GM12878 (cell line): ENCODE measurements at regions not wholly inside any gene's neighbourhood (a gene's known extent, or its start where the extent isn't known, plus 50 kb on each side); places are given as distances from the start of the nearest gene placed in this dataset.
A peak's percentile ranks its signal among the peaks of the same experiment; 100 is the strongest.

Experiments
- BCL3 ChIP-seq: IDR thresholded peaks from 2 replicates; pipeline ENCODE4 v1.6.1; 2011; ENCODE audit warnings: borderline replicate concordance, low read depth, mild to moderate bottlenecking, moderate library complexity, low read length; ENCODE audit not compliant: insufficient read depth, poor library complexity, severe bottlenecking
- CHD2 ChIP-seq: IDR thresholded peaks from 2 replicates; pipeline ENCODE4 v1.6.1; 2011; ENCODE audit warnings: low read depth, low read length, improper control_type of control experiment, borderline replicate concordance
- EGR1 ChIP-seq, 2 experiments: IDR thresholded peaks; 1 replicate in 1 of 2; 2 replicates in 1 of 2; pipeline ENCODE4 v1.6.1; 2011 to 2012; ENCODE audit warnings: low read depth in 2 of 2, low read length in 2 of 2, borderline replicate concordance in 1 of 2, mild to moderate bottlenecking in 1 of 2, moderate library complexity in 1 of 2
- EZH2 ChIP-seq: IDR thresholded peaks from 2 replicates; pipeline ENCODE4 v1.6.1; 2012; ENCODE audit warnings: low read depth, mild to moderate bottlenecking, control low read depth, inconsistent platforms, low read length, borderline replicate concordance; ENCODE audit not compliant: control insufficient read depth
- FOS ChIP-seq: IDR thresholded peaks from 3 replicates; pipeline ENCODE4 v1.6.1; 2011; ENCODE audit warnings: borderline replicate concordance; ENCODE audit not compliant: insufficient read length; ENCODE audit errors: extremely low read depth
- GABPA ChIP-seq: IDR thresholded peaks from 2 replicates; pipeline ENCODE4 v1.6.1; 2014; ENCODE audit warnings: antibody characterized with exemption, low read depth, mild to moderate bottlenecking, inconsistent platforms
- KAT2A ChIP-seq: conservative IDR thresholded peaks from 2 replicates; pipeline ENCODE4 v1.6.1; 2011; ENCODE audit warnings: low read depth, low read length; ENCODE audit not compliant: control insufficient read depth
- MEF2B ChIP-seq: fragments of 450-650 bp; IDR thresholded peaks from 2 replicates; pipeline ENCODE4 v1.6.1; 2018; ENCODE audit warnings: mild to moderate bottlenecking, moderate library complexity; ENCODE audit not compliant: partially characterized antibody, poor library complexity, severe bottlenecking
- NFYB ChIP-seq: IDR thresholded peaks from 2 replicates; pipeline ENCODE4 v1.6.1; 2011; ENCODE audit warnings: low read depth, mild to moderate bottlenecking, low read length, improper control_type of control experiment, moderate library complexity; ENCODE audit not compliant: insufficient read depth
- POLR2AphosphoS2 ChIP-seq: IDR thresholded peaks from 2 replicates; pipeline ENCODE4 v1.6.1; 2011; ENCODE audit warnings: low read depth, mild to moderate bottlenecking, low read length, improper control_type of control experiment, moderate library complexity
- SMAD5 ChIP-seq: IDR thresholded peaks from 2 replicates; pipeline ENCODE4 v1.6.1; 2016; ENCODE audit warnings: antibody characterized with exemption, low read depth
- TBL1XR1 ChIP-seq: IDR thresholded peaks from 2 replicates; pipeline ENCODE4 v1.6.1; 2012; ENCODE audit warnings: low read depth, low read length, improper control_type of control experiment
- YY1 ChIP-seq: IDR thresholded peaks from 2 replicates; pipeline ENCODE4 v1.6.1; 2011; ENCODE audit warnings: low read depth, mild to moderate bottlenecking, low read length
- ZNF207 ChIP-seq: fragments of 450-650 bp; IDR thresholded peaks from 2 replicates; pipeline ENCODE4 v1.6.1; 2014; ENCODE audit warnings: antibody characterized with exemption, mild to moderate bottlenecking, borderline replicate concordance
- ZNF24 ChIP-seq: fragments of 450-650 bp; IDR thresholded peaks from 2 replicates; pipeline ENCODE4 v1.6.1; 2017; ENCODE audit warnings: antibody characterized with exemption, mild to moderate bottlenecking
- TF ChIP-seq, protein P1 (sequence below): fragments of 450-650 bp; IDR thresholded peaks from 2 replicates; pipeline ENCODE4 v1.6.1; 2017; ENCODE audit warnings: antibody characterized with exemption, mild to moderate bottlenecking, moderate library complexity
- TF ChIP-seq, protein P2 (sequence below): fragments of 450-650 bp; IDR thresholded peaks from 2 replicates; pipeline ENCODE4 v1.6.1; 2017; ENCODE audit warnings: mild to moderate bottlenecking, moderate library complexity
- TF ChIP-seq, protein P3 (sequence below): fragments of 450-650 bp; IDR thresholded peaks from 2 replicates; pipeline ENCODE4 v1.6.1; 2017; ENCODE audit warnings: mild to moderate bottlenecking

GRCh38 chr1:54488065-54488750, 59.8 kb upstream of the ACOT11 start (continued):
- TF ChIP-seq, protein P1, sequence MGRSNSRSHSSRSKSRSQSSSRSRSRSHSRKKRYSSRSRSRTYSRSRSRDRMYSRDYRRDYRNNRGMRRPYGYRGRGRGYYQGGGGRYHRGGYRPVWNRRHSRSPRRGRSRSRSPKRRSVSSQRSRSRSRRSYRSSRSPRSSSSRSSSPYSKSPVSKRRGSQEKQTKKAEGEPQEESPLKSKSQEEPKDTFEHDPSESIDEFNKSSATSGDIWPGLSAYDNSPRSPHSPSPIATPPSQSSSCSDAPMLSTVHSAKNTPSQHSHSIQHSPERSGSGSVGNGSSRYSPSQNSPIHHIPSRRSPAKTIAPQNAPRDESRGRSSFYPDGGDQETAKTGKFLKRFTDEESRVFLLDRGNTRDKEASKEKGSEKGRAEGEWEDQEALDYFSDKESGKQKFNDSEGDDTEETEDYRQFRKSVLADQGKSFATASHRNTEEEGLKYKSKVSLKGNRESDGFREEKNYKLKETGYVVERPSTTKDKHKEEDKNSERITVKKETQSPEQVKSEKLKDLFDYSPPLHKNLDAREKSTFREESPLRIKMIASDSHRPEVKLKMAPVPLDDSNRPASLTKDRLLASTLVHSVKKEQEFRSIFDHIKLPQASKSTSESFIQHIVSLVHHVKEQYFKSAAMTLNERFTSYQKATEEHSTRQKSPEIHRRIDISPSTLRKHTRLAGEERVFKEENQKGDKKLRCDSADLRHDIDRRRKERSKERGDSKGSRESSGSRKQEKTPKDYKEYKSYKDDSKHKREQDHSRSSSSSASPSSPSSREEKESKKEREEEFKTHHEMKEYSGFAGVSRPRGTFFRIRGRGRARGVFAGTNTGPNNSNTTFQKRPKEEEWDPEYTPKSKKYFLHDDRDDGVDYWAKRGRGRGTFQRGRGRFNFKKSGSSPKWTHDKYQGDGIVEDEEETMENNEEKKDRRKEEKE, result 0 out of 2 replicates have a peak, but pooled peaks have one; percentile 15
- TF ChIP-seq, protein P2, sequence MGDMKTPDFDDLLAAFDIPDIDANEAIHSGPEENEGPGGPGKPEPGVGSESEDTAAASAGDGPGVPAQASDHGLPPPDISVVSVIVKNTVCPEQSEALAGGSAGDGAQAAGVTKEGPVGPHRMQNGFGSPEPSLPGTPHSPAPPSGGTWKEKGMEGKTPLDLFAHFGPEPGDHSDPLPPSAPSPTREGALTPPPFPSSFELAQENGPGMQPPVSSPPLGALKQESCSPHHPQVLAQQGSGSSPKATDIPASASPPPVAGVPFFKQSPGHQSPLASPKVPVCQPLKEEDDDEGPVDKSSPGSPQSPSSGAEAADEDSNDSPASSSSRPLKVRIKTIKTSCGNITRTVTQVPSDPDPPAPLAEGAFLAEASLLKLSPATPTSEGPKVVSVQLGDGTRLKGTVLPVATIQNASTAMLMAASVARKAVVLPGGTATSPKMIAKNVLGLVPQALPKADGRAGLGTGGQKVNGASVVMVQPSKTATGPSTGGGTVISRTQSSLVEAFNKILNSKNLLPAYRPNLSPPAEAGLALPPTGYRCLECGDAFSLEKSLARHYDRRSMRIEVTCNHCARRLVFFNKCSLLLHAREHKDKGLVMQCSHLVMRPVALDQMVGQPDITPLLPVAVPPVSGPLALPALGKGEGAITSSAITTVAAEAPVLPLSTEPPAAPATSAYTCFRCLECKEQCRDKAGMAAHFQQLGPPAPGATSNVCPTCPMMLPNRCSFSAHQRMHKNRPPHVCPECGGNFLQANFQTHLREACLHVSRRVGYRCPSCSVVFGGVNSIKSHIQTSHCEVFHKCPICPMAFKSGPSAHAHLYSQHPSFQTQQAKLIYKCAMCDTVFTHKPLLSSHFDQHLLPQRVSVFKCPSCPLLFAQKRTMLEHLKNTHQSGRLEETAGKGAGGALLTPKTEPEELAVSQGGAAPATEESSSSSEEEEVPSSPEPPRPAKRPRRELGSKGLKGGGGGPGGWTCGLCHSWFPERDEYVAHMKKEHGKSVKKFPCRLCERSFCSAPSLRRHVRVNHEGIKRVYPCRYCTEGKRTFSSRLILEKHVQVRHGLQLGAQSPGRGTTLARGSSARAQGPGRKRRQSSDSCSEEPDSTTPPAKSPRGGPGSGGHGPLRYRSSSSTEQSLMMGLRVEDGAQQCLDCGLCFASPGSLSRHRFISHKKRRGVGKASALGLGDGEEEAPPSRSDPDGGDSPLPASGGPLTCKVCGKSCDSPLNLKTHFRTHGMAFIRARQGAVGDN, result peak; percentile 85
- peak; percentile 59 for TF ChIP-seq BCL3
- TF ChIP-seq POLR2AphosphoS2, result no peak
- no peak for TF ChIP-seq EZH2
- TF ChIP-seq YY1, result peak; percentile 76
- TF ChIP-seq KAT2A, result no peak
- peak; percentile 84 for TF ChIP-seq CHD2
- TF ChIP-seq FOS, result no peak
- TF ChIP-seq, protein P3, sequence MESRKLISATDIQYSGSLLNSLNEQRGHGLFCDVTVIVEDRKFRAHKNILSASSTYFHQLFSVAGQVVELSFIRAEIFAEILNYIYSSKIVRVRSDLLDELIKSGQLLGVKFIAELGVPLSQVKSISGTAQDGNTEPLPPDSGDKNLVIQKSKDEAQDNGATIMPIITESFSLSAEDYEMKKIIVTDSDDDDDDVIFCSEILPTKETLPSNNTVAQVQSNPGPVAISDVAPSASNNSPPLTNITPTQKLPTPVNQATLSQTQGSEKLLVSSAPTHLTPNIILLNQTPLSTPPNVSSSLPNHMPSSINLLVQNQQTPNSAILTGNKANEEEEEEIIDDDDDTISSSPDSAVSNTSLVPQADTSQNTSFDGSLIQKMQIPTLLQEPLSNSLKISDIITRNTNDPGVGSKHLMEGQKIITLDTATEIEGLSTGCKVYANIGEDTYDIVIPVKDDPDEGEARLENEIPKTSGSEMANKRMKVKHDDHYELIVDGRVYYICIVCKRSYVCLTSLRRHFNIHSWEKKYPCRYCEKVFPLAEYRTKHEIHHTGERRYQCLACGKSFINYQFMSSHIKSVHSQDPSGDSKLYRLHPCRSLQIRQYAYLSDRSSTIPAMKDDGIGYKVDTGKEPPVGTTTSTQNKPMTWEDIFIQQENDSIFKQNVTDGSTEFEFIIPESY, result no peak
- 0 out of 3 replicates have a peak, but pooled peaks of 1 of the 2 experiments have one; percentile 31 for TF ChIP-seq EGR1 (IDR thresholded peaks at IDR 0.05; ENCODE audit: borderline replicate concordance in 1 of 2, low read depth in 2 of 2, low read length in 2 of 2)
- no peak for TF ChIP-seq MEF2B
- 0 out of 2 replicates have a peak, but pooled peaks have one; percentile 16 for TF ChIP-seq GABPA
- no peak for TF ChIP-seq TBL1XR1
- no peak for TF ChIP-seq SMAD5
- TF ChIP-seq ZNF207, result peak; percentile 75
- peak; percentile 88; the same call in 1 of the 2 replicates for TF ChIP-seq NFYB
- TF ChIP-seq ZNF24, result 0 out of 2 replicates have a peak, but pooled peaks have one; percentile 58
